Liver (tissue), 3 donors: ENCODE measurements at regions not wholly inside any gene's neighbourhood (a gene's known extent, or its start where the extent isn't known, plus 50 kb on each side); places are given as distances from the start of the nearest gene placed in this dataset.

Experiments
- EGR1 ChIP-seq, 2 donors: IDR thresholded peaks; 2 replicates each; pipeline ENCODE4 v1.6.1; 2016 to 2018; ENCODE audit warnings: antibody characterized with exemption in 2 of 2, low read depth in 2 of 2
- JUND ChIP-seq, 2 donors: IDR thresholded peaks; 2 replicates each; pipeline ENCODE4 v1.6.1; 2016; ENCODE audit warnings: antibody characterized with exemption in 2 of 2
- TAF1 ChIP-seq: conservative IDR thresholded peaks from 2 replicates; pipeline ENCODE4 v1.6.1; 2016; ENCODE audit warnings: antibody characterized with exemption, mild to moderate bottlenecking
- YY1 ChIP-seq: IDR thresholded peaks from 2 replicates; pipeline ENCODE4 v1.6.1; 2016; ENCODE audit warnings: antibody characterized with exemption, mild to moderate bottlenecking
- TF ChIP-seq, protein P1 (sequence below): IDR thresholded peaks from 2 replicates; pipeline ENCODE4 v1.6.1; 2016; ENCODE audit warnings: antibody characterized with exemption
- TF ChIP-seq, protein P2 (sequence below): IDR thresholded peaks from 2 replicates; pipeline ENCODE4 v1.6.1; 2016; ENCODE audit warnings: antibody characterized with exemption
- TF ChIP-seq, protein P3 (sequence below): IDR thresholded peaks from 2 replicates; pipeline ENCODE4 v1.6.1; 2016; ENCODE audit warnings: antibody characterized with exemption, mild to moderate bottlenecking
- TF ChIP-seq, protein P4 (sequence below): fragments of 150-350 bp; IDR thresholded peaks from 2 replicates; pipeline ENCODE4 v1.5.1; 2017; ENCODE audit warnings: improper control_type of control experiment, low read depth, low read length; ENCODE audit not compliant: missing input control
- TF ChIP-seq, protein P5 (sequence below): IDR thresholded peaks from 2 replicates; pipeline ENCODE4 v1.6.1; 2016; ENCODE audit warnings: antibody characterized with exemption
- donor health status: healthy.
- donor health status: healthy.

DNA sequence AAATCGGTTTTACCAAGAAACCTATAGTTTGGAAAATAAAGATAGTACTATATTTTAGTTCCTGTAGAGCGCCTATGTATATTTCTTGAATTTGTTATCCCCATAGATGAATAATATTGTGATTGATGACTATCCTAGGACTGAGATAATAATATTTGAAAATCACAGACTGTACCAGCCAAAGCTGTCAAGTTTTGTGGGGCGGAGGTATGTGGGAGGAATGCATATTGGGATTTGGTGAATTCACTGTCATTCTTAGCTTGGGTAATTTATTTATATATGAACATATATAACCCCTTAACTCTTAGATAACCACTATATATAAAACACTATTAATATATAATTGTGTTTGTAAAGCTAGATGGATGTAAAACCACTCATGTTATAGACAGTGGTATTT lies 205.5 kb upstream of the ARSJ start:
- TF ChIP-seq TAF1 (no peak), JUND (IDR thresholded peaks at IDR 0.05) (no peak), YY1 (no peak), EGR1 (IDR thresholded peaks at IDR 0.05; ENCODE audit: low read depth in 2 of 2) (no peak)
- TF ChIP-seq, protein P1, sequence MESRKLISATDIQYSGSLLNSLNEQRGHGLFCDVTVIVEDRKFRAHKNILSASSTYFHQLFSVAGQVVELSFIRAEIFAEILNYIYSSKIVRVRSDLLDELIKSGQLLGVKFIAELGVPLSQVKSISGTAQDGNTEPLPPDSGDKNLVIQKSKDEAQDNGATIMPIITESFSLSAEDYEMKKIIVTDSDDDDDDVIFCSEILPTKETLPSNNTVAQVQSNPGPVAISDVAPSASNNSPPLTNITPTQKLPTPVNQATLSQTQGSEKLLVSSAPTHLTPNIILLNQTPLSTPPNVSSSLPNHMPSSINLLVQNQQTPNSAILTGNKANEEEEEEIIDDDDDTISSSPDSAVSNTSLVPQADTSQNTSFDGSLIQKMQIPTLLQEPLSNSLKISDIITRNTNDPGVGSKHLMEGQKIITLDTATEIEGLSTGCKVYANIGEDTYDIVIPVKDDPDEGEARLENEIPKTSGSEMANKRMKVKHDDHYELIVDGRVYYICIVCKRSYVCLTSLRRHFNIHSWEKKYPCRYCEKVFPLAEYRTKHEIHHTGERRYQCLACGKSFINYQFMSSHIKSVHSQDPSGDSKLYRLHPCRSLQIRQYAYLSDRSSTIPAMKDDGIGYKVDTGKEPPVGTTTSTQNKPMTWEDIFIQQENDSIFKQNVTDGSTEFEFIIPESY: no peak
- TF ChIP-seq, protein P2, sequence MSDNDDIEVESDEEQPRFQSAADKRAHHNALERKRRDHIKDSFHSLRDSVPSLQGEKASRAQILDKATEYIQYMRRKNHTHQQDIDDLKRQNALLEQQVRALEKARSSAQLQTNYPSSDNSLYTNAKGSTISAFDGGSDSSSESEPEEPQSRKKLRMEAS: no peak
- TF ChIP-seq, protein P3, sequence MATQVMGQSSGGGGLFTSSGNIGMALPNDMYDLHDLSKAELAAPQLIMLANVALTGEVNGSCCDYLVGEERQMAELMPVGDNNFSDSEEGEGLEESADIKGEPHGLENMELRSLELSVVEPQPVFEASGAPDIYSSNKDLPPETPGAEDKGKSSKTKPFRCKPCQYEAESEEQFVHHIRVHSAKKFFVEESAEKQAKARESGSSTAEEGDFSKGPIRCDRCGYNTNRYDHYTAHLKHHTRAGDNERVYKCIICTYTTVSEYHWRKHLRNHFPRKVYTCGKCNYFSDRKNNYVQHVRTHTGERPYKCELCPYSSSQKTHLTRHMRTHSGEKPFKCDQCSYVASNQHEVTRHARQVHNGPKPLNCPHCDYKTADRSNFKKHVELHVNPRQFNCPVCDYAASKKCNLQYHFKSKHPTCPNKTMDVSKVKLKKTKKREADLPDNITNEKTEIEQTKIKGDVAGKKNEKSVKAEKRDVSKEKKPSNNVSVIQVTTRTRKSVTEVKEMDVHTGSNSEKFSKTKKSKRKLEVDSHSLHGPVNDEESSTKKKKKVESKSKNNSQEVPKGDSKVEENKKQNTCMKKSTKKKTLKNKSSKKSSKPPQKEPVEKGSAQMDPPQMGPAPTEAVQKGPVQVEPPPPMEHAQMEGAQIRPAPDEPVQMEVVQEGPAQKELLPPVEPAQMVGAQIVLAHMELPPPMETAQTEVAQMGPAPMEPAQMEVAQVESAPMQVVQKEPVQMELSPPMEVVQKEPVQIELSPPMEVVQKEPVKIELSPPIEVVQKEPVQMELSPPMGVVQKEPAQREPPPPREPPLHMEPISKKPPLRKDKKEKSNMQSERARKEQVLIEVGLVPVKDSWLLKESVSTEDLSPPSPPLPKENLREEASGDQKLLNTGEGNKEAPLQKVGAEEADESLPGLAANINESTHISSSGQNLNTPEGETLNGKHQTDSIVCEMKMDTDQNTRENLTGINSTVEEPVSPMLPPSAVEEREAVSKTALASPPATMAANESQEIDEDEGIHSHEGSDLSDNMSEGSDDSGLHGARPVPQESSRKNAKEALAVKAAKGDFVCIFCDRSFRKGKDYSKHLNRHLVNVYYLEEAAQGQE: no peak
- TF ChIP-seq, protein P4, sequence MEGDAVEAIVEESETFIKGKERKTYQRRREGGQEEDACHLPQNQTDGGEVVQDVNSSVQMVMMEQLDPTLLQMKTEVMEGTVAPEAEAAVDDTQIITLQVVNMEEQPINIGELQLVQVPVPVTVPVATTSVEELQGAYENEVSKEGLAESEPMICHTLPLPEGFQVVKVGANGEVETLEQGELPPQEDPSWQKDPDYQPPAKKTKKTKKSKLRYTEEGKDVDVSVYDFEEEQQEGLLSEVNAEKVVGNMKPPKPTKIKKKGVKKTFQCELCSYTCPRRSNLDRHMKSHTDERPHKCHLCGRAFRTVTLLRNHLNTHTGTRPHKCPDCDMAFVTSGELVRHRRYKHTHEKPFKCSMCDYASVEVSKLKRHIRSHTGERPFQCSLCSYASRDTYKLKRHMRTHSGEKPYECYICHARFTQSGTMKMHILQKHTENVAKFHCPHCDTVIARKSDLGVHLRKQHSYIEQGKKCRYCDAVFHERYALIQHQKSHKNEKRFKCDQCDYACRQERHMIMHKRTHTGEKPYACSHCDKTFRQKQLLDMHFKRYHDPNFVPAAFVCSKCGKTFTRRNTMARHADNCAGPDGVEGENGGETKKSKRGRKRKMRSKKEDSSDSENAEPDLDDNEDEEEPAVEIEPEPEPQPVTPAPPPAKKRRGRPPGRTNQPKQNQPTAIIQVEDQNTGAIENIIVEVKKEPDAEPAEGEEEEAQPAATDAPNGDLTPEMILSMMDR: no peak
- TF ChIP-seq, protein P5, sequence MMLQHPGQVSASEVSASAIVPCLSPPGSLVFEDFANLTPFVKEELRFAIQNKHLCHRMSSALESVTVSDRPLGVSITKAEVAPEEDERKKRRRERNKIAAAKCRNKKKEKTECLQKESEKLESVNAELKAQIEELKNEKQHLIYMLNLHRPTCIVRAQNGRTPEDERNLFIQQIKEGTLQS: no peak
